ENCODE measurements at regions not wholly inside any gene's neighbourhood (a gene's known extent, or its start where the extent isn't known, plus 50 kb on each side); places are given as distances from the start of the nearest gene placed in this dataset.

DNA sequence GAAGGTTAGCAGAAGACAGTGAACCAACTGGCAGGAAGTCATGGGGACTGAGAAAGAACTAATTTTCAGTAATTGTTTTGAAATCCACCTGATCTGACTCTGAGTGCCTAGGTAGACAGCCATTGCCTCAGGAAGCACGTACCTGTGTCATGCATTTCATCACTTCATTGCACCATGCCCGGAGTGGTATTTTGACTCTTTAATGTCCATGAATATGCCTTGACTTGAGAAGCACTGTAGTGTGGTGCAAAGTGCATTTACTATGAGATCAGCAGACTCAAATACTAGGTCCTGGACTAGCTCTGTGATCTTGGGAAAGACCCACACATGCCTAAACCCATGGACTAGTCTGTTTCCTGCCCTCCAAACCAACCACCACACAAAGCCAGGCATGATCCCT lies 370.9 kb upstream of the MARCKS start:
- Histone ChIP-seq H3K9me3 (replicated peaks; ENCODE audit: insufficient read depth, low read length) (no peaks in the 10 kb centered on the region), H3K79me2 (ENCODE audit: low read length) (no peaks in the 10 kb centered on the region), H3K27me3 (replicated peaks; ENCODE audit: insufficient read depth, low read length) (no peaks in the 10 kb centered on the region), H3K4me2 (ENCODE audit: low read depth, low read length) (no peak overlapping the region), H3K9ac (ENCODE audit: low read length) (no peak overlapping the region), H4K20me1 (ENCODE audit: insufficient read depth, low read length) (no peaks in the 10 kb centered on the region), H3K36me3 (replicated peaks; ENCODE audit: insufficient read depth, low read length) (no peaks in the 10 kb centered on the region), H3K4me3 (ENCODE audit: low read length) (no peak overlapping the region), H2AFZ (ENCODE audit: low read length) (no peak overlapping the region), H3K4me1 (ENCODE audit: low read length) (no peaks in the 10 kb centered on the region), H3F3A (ENCODE audit: insufficient read depth, low read length) (no peaks in the 10 kb centered on the region), H3K9me2 (replicated peaks; ENCODE audit: insufficient read depth, low read length) (no peaks in the 10 kb centered on the region), H3K27ac (ENCODE audit: low read length) (no peak overlapping the region)
- no peak for TF ChIP-seq EZH2 (optimal IDR thresholded peaks at IDR 0.05; ENCODE audit: low read depth, low read length)
- TF ChIP-seq, protein P1, sequence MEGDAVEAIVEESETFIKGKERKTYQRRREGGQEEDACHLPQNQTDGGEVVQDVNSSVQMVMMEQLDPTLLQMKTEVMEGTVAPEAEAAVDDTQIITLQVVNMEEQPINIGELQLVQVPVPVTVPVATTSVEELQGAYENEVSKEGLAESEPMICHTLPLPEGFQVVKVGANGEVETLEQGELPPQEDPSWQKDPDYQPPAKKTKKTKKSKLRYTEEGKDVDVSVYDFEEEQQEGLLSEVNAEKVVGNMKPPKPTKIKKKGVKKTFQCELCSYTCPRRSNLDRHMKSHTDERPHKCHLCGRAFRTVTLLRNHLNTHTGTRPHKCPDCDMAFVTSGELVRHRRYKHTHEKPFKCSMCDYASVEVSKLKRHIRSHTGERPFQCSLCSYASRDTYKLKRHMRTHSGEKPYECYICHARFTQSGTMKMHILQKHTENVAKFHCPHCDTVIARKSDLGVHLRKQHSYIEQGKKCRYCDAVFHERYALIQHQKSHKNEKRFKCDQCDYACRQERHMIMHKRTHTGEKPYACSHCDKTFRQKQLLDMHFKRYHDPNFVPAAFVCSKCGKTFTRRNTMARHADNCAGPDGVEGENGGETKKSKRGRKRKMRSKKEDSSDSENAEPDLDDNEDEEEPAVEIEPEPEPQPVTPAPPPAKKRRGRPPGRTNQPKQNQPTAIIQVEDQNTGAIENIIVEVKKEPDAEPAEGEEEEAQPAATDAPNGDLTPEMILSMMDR (IDR thresholded peaks at IDR 0.05; ENCODE audit: low read length) = no peak
- no peak for TF ChIP-seq EZH2phosphoT487 (IDR thresholded peaks at IDR 0.05; ENCODE audit: low read length)
- DNase-seq = no peak

DNA sequence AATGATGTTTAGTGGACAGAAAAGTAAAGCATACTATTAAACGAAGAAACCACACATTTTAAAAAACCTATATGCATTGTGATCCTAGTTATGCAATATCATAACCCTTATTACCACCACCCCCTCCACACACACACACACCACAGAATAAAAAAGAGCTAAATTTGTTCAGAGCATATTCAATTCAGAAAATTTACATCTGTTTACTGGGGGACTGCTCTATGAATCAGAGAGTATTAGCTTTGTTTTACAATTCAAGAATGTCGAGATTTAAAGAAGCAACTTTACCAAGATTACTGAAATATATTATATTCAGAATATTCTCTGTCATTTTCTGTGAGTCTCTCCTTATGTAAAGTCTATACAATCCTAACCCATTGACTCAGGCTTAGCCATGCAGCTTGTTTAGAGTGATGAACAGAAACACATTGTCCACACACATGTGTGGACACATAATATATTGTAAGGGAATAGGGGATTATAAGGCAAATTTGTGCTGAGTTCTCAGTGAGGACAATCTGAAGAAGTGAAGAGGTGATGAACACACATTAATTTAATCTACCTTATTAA lies 369.6 kb upstream of the MARCKS start:
- TF ChIP-seq EZH2phosphoT487 (IDR thresholded peaks at IDR 0.05; ENCODE audit: low read length) (no peak), EZH2 (optimal IDR thresholded peaks at IDR 0.05; ENCODE audit: low read depth, low read length) (no peak)
- TF ChIP-seq, protein P1 (IDR thresholded peaks at IDR 0.05; ENCODE audit: low read length) = no peak
- Histone ChIP-seq H3K9ac (ENCODE audit: low read length) (no peak overlapping the region), H3K36me3 (replicated peaks; ENCODE audit: insufficient read depth, low read length) (no peaks in the 10 kb centered on the region), H3K27ac (ENCODE audit: low read length) (no peak overlapping the region), H3K79me2 (ENCODE audit: low read length) (no peaks in the 10 kb centered on the region), H2AFZ (ENCODE audit: low read length) (no peak overlapping the region), H3K4me1 (ENCODE audit: low read length) (no peaks in the 10 kb centered on the region), H3K4me2 (ENCODE audit: low read depth, low read length) (no peak overlapping the region), H3K27me3 (replicated peaks; ENCODE audit: insufficient read depth, low read length) (no peaks in the 10 kb centered on the region), H3K9me3 (replicated peaks; ENCODE audit: insufficient read depth, low read length) (no peaks in the 10 kb centered on the region), H3K9me2 (replicated peaks; ENCODE audit: insufficient read depth, low read length) (no peaks in the 10 kb centered on the region), H3F3A (ENCODE audit: insufficient read depth, low read length) (no peaks in the 10 kb centered on the region), H3K4me3 (ENCODE audit: low read length) (no peak overlapping the region), H4K20me1 (ENCODE audit: insufficient read depth, low read length) (no peaks in the 10 kb centered on the region)
- no peak for DNase-seq

DNA sequence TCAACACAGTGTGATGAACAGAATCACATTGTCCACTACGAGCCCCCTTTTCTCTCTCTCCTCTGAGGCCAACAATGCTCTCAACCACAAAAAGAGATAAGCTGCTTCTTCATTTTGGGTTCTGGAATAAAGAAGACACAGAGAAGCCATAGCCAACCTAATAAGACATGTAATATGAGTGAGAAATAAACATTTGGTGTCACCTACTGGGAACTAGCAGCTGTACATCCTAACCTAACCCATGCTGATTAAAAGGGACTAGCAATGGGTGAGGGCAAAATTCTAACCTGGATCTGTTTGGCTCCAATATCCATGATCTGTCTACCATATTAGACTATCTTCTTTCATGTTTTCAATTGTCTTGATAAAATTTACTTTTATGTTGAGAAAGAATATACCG lies 369.1 kb upstream of the MARCKS start:
- Histone ChIP-seq H3K36me3 (replicated peaks; ENCODE audit: insufficient read depth, low read length) (no peaks in the 10 kb centered on the region), H3K4me2 (ENCODE audit: low read depth, low read length) (no peak overlapping the region), H3K27ac (ENCODE audit: low read length) (no peak overlapping the region), H3K9ac (ENCODE audit: low read length) (no peak overlapping the region), H3K27me3 (replicated peaks; ENCODE audit: insufficient read depth, low read length) (no peaks in the 10 kb centered on the region), H3F3A (ENCODE audit: insufficient read depth, low read length) (no peaks in the 10 kb centered on the region), H3K4me3 (ENCODE audit: low read length) (no peak overlapping the region), H3K79me2 (ENCODE audit: low read length) (no peaks in the 10 kb centered on the region), H3K9me2 (replicated peaks; ENCODE audit: insufficient read depth, low read length) (no peaks in the 10 kb centered on the region), H3K9me3 (replicated peaks; ENCODE audit: insufficient read depth, low read length) (no peaks in the 10 kb centered on the region), H4K20me1 (ENCODE audit: insufficient read depth, low read length) (no peaks in the 10 kb centered on the region), H2AFZ (ENCODE audit: low read length) (no peak overlapping the region), H3K4me1 (ENCODE audit: low read length) (no peaks in the 10 kb centered on the region)
- TF ChIP-seq, protein P1 (IDR thresholded peaks at IDR 0.05; ENCODE audit: low read length) = no peak
- TF ChIP-seq EZH2phosphoT487 (IDR thresholded peaks at IDR 0.05; ENCODE audit: low read length) = no peak
- no peak for TF ChIP-seq EZH2 (optimal IDR thresholded peaks at IDR 0.05; ENCODE audit: low read depth, low read length)
- no peak for DNase-seq

Measured in MM.1S (cell line).